HepG2 (cell line): ENCODE measurements at regions not wholly inside any gene's neighbourhood (a gene's known extent, or its start where the extent isn't known, plus 50 kb on each side); places are given as distances from the start of the nearest gene placed in this dataset.

Experiments
- ATAC-seq: fragments of 200-7000 bp; cut with Tn5 transposase; 3 replicates; pipeline ENCODE4 v1.9.1; 2020; ENCODE audit warnings: mild to moderate bottlenecking, moderate library complexity
- BruUV-seq: library from RNA; stranded (reverse); fragments of 400-500 nt; replicated peaks from 2 replicates; lab custom pipeline; 2021; lab: Mats Ljungman, UMichigan
- CTCF ChIA-PET: fragments of 300-600 bp; formaldehyde crosslinking; extraction: SDS; loops from one replicate; lab custom pipeline; 2021; ENCODE audit warnings: low total read pairs, inconsistent platforms, low intra/inter-chr PET ratio; lab: Yijun Ruan, JAX
- POLR2A ChIA-PET: fragments of 350-600 bp; sonication (Branson Sonifier 250); formaldehyde crosslinking; loops from one replicate; lab custom pipeline; 2020; ENCODE audit warnings: antibody characterized with exemption, inconsistent platforms; lab: Yijun Ruan, JAX
- DNase-seq: peaks from one replicate; pipeline ENCODE4 v3.0.0-alpha.2; 2015; ENCODE audit warnings: low spot score
- FAIRE-seq: peaks from 3 replicates; lab custom pipeline; 2011; peaks lifted over from hg19 to GRCh38; lab: Jason Lieb, UNC
- H2AFZ ChIP-seq: one replicate; pipeline ENCODE4 v1.6.1; 2011; ENCODE audit warnings: low read length, inconsistent platforms
- H3K27ac ChIP-seq: fragments of 300-600 bp; 3 replicates; pipeline ENCODE4 v1.8.0; 2011; ENCODE audit warnings: mixed run types, mild to moderate bottlenecking, mixed read lengths, low read length, inconsistent platforms; ENCODE audit not compliant: insufficient read depth; ENCODE audit errors: extremely low read length
- H3K27me3 ChIP-seq, 2 experiments: fragments of 200-600 bp in 1 of 2; 2 replicates in 1 of 2; 3 replicates in 1 of 2; pipeline versions ENCODE4 v1.6.0 to v1.8.0; 2011; ENCODE audit warnings: low read length in 2 of 2, mild to moderate bottlenecking in 2 of 2, moderate library complexity in 2 of 2, inconsistent platforms in 1 of 2; ENCODE audit not compliant: insufficient read depth in 2 of 2, control insufficient read depth in 1 of 2
- H3K36me3 ChIP-seq, 2 experiments: fragments of 200-600 bp in 1 of 2; replicated peaks in 1 of 2; 2 replicates in 1 of 2; 3 replicates in 1 of 2; pipeline versions ENCODE4 v1.5.1 to v1.8.0; 2011; ENCODE audit warnings: low read length in 2 of 2, inconsistent platforms in 1 of 2; ENCODE audit not compliant: insufficient read depth in 2 of 2, control insufficient read depth in 1 of 2
- H3K4me1 ChIP-seq: 2 replicates; pipeline ENCODE4 v1.5.1; 2012; ENCODE audit warnings: low read length, inconsistent platforms; ENCODE audit not compliant: insufficient read depth
- H3K4me2 ChIP-seq: 2 replicates; pipeline ENCODE4 v1.6.0; 2011; ENCODE audit warnings: low read depth, low read length, inconsistent platforms
- H3K4me3 ChIP-seq, 3 experiments: fragments of 200-600 bp in 1 of 3; sonication (generic), shearing (Covaris generic) in 1 of 3; replicated peaks in 1 of 3; 2 replicates each; pipeline ENCODE4 v1.5.1; 2011 to 2016; ENCODE audit warnings: low read length in 3 of 3, inconsistent platforms in 2 of 3, low read depth in 2 of 3, mild to moderate bottlenecking in 2 of 3, control low read depth in 1 of 3, mixed read lengths in 1 of 3; ENCODE audit not compliant: insufficient read depth in 1 of 3
- H3K79me2 ChIP-seq: one replicate; pipeline ENCODE4 v1.6.1; 2011; ENCODE audit warnings: low read length, inconsistent platforms; ENCODE audit not compliant: insufficient read depth
- H3K9ac ChIP-seq: 2 replicates; pipeline ENCODE4 v1.6.0; 2011; ENCODE audit warnings: mild to moderate bottlenecking, low read depth, low read length, inconsistent platforms; ENCODE audit not compliant: insufficient read depth
- H3K9me3 ChIP-seq: 2 replicates; pipeline ENCODE4 v1.5.1; 2012; ENCODE audit warnings: mild to moderate bottlenecking, low read length
- H4K20me1 ChIP-seq: 2 replicates; pipeline ENCODE4 v1.6.0; 2011; ENCODE audit warnings: inconsistent platforms, mild to moderate bottlenecking, low read length, moderate library complexity; ENCODE audit not compliant: insufficient read depth
- CEBPG ChIP-seq: IDR thresholded peaks from 2 replicates; pipeline ENCODE4 v1.6.1; 2016
- MAZ ChIP-seq, 2 experiments: sonication (generic) in 1 of 2; formaldehyde crosslinking in 1 of 2; IDR thresholded peaks; 2 replicates each; pipeline versions ENCODE4 v1.5.0 to v1.6.1; 2012 to 2020; ENCODE audit warnings: low read depth in 2 of 2, mild to moderate bottlenecking in 2 of 2, borderline replicate concordance in 1 of 2, improper control_type of control experiment in 1 of 2, low read length in 1 of 2, missing genetic modification reagents in 1 of 2, moderate library complexity in 1 of 2
- MEIS1 ChIP-seq: sonication (generic); formaldehyde crosslinking; IDR thresholded peaks from 2 replicates; pipeline ENCODE4 v1.9.0; 2021; ENCODE audit warnings: mild to moderate bottlenecking, missing genetic modification reagents, moderate library complexity, borderline replicate concordance
- NFIC ChIP-seq: IDR thresholded peaks from 2 replicates; pipeline ENCODE4 v1.6.1; 2012; ENCODE audit warnings: mild to moderate bottlenecking, low read length, inconsistent platforms
- RFX1 ChIP-seq: fragments of 450-650 bp; IDR thresholded peaks from 2 replicates; pipeline ENCODE4 v1.6.1; 2017
- SMYD3 ChIP-seq: sonication (generic); formaldehyde crosslinking; IDR thresholded peaks from 2 replicates; pipeline ENCODE4 v1.8.1; 2023; ENCODE audit warnings: mild to moderate bottlenecking, missing genetic modification reagents
- SOX13 ChIP-seq, 3 experiments: fragments of 450-650 bp in 1 of 3; sonication (generic) in 1 of 3; formaldehyde crosslinking in 1 of 3; IDR thresholded peaks in 2 of 3; conservative IDR thresholded peaks in 1 of 3; 2 replicates each; pipeline versions ENCODE4 v1.5.0 to v1.6.1; 2016 to 2020; ENCODE audit warnings: antibody characterized with exemption in 1 of 3, mild to moderate bottlenecking in 1 of 3, missing compliant biosample characterization in 1 of 3, missing genetic modification reagents in 1 of 3, moderate library complexity in 1 of 3
- SRSF1 ChIP-seq: fragments of 200-400 bp; formaldehyde crosslinking; optimal IDR thresholded peaks from 2 replicates; pipeline ENCODE3; 2017; ENCODE audit warnings: mild to moderate bottlenecking, low read depth, low read length, moderate library complexity
- ZNF547 ChIP-seq: sonication (generic); formaldehyde crosslinking; IDR thresholded peaks from 2 replicates; pipeline ENCODE4 v1.5.1; 2020; ENCODE audit warnings: mild to moderate bottlenecking, missing genetic modification reagents
- ZNF672 ChIP-seq: sonication (generic); formaldehyde crosslinking; IDR thresholded peaks from 2 replicates; pipeline ENCODE4 v1.8.1; 2022; ENCODE audit warnings: missing genetic modification reagents
- ZNF7 ChIP-seq: IDR thresholded peaks from 2 replicates; pipeline ENCODE4 v1.6.1; 2016; ENCODE audit warnings: missing biosample characterization, missing genetic modification reagents
- ZNF780A ChIP-seq: sonication (generic); formaldehyde crosslinking; IDR thresholded peaks from 2 replicates; pipeline ENCODE4 v1.8.0; 2022; ENCODE audit warnings: mild to moderate bottlenecking, missing genetic modification reagents, moderate library complexity
- ZSCAN30 ChIP-seq: sonication (generic); formaldehyde crosslinking; IDR thresholded peaks from 2 replicates; pipeline ENCODE4 v1.5.0; 2020; ENCODE audit warnings: mild to moderate bottlenecking, missing genetic modification reagents
- ZZZ3 ChIP-seq: sonication (generic); formaldehyde crosslinking; IDR thresholded peaks from 2 replicates; pipeline ENCODE4 v1.4.0; 2020; ENCODE audit warnings: missing genetic modification reagents, mild to moderate bottlenecking, borderline replicate concordance
- WGBS: methylation state at CpG from one replicate; pipeline ENCODE4 v1.1.6; 2017; ENCODE audit warnings: low lambda C conversion rate; 5-methylcytosine and 5-hydroxymethylcytosine counted together
- in situ Hi-C: cut with HindIII; loops from 2 replicates; pipeline ENCODE4 v1.10.0; 2017; ENCODE audit warnings: low pct_unique_long_range_greater_than_20kb; ENCODE audit not compliant: extremely low pct_ligation_motif_present
- intact Hi-C: fragments of 100-400 bp; cut with micrococcal nuclease; formaldehyde crosslinking; loops from one replicate; pipeline ENCODE4 v1.10.0; 2022; ENCODE audit not compliant: unreplicated experiment
- TF ChIP-seq, protein P1 (sequence below): sonication (generic); formaldehyde crosslinking; IDR thresholded peaks from 2 replicates; pipeline ENCODE4 v1.5.0; 2020; ENCODE audit warnings: missing genetic modification reagents, mild to moderate bottlenecking, borderline replicate concordance
- TF ChIP-seq, protein P2 (sequence below): sonication (generic); formaldehyde crosslinking; IDR thresholded peaks from 2 replicates; pipeline ENCODE4 v1.8.0; 2022; ENCODE audit warnings: mild to moderate bottlenecking, missing genetic modification reagents

DNA sequence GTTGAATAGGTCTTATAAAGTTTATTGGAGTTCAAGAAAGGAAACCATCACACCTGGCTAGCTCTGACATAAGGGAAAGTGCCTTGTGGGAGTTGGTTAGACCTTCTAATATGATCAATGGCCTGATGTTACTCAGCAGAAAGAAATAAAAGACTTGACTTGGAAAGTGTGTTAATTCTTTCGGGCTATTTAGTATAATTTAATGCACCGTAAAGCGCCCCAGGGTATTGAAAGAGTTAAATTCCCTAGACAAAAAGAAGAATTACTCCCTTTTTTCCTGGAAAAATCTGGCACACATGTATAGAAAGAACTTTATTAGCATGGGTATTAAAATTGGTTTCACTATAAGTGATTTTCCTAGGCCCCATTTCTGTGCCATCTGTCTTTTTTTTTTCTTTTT is 1125.7 kb upstream of the FLRT2 start (continued):
- TF ChIP-seq, protein P1, sequence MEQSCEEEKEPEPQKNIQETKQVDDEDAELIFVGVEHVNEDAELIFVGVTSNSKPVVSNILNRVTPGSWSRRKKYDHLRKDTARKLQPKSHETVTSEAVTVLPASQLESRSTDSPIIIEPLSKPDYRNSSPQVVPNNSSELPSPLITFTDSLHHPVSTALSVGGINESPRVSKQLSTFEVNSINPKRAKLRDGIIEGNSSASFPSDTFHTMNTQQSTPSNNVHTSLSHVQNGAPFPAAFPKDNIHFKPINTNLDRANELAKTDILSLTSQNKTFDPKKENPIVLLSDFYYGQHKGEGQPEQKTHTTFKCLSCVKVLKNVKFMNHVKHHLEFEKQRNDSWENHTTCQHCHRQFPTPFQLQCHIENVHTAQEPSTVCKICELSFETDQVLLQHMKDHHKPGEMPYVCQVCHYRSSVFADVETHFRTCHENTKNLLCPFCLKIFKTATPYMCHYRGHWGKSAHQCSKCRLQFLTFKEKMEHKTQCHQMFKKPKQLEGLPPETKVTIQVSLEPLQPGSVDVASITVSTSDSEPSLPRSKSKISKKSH (CRISPR knock-in tag) = no peak
- no peak for TF ChIP-seq ZSCAN30 (CRISPR knock-in tag)
- TF ChIP-seq, all 625 proteins: peak for 0

DNA sequence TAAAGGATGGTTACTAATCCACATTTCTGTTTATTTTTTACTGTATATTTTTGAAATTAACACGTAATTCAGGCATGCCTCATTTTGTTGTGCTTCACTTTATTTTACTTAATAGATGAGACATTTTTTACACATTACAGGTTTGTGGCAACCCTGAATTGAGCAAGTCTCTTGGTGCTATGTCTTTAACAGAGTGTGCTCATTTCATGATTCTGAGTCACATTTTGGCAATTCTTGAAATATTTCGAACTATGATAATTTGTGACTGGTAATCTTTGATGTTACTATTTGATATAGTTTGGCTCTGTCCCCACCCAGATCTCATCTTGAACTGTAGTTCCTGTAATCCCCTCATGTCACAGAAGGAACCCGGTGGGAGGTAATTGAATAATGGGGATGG is 1120.5 kb upstream of the FLRT2 start:
- ChIA-PET CTCF (no interaction called here), POLR2A (no interaction called here)
- no peak overlapping the region for H3K9ac ChIP-seq
- H2AFZ ChIP-seq = no peak overlapping the region
- no peaks in the 10 kb centered on the region for H4K20me1 ChIP-seq
- no peak overlapping the region for H3K4me2 ChIP-seq
- ATAC-seq = no peak
- H3K27me3 ChIP-seq = no peaks in the 10 kb centered on the region
- no peak for FAIRE-seq
- BruUV-seq = no TSS peak
- intact Hi-C loops (loop anchor here (10.0 kb wide), 1 partner anchor 1465 kb away; no protein-coding TSS in a partner anchor), in situ Hi-C loops (no loop called here)
- H3K9me3 ChIP-seq = peaks cover 67% of the 10 kb centered on the region
- no peaks in the 10 kb centered on the region for H3K36me3 ChIP-seq
- no peaks in the 10 kb centered on the region for H3K79me2 ChIP-seq
- TF ChIP-seq SRSF1 (no peak), NFIC (no peak), MEIS1 (CRISPR knock-in tag) (no peak), ZNF672 (CRISPR knock-in tag) (no peak), MAZ (IDR thresholded peaks at IDR 0.05; ENCODE audit: borderline replicate concordance, low read depth, low read length) (no peak), MAZ (CRISPR knock-in tag; IDR thresholded peaks at IDR 0.05; ENCODE audit: low read depth) (no peak), CEBPG (CRISPR knock-in tag) (no peak), ZNF780A (CRISPR knock-in tag) (no peak), ZNF7 (CRISPR knock-in tag) (no peak), RFX1 (no peak), ZNF547 (CRISPR knock-in tag) (no peak), ZZZ3 (CRISPR knock-in tag) (no peak), SMYD3 (no peak), SOX13 (IDR thresholded peaks at IDR 0.05) (no peak), SOX13 (CRISPR knock-in tag; conservative IDR thresholded peaks at IDR 0.05 in 1 of 2, IDR thresholded peaks at IDR 0.05 in 1 of 2) (no peak)
- TF ChIP-seq, protein P2, sequence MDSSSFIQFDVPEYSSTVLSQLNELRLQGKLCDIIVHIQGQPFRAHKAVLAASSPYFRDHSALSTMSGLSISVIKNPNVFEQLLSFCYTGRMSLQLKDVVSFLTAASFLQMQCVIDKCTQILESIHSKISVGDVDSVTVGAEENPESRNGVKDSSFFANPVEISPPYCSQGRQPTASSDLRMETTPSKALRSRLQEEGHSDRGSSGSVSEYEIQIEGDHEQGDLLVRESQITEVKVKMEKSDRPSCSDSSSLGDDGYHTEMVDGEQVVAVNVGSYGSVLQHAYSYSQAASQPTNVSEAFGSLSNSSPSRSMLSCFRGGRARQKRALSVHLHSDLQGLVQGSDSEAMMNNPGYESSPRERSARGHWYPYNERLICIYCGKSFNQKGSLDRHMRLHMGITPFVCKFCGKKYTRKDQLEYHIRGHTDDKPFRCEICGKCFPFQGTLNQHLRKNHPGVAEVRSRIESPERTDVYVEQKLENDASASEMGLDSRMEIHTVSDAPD (CRISPR knock-in tag) = no peak
- H3K27ac ChIP-seq = no peak overlapping the region
- H3K4me1 ChIP-seq = no peaks in the 10 kb centered on the region
- no peak for DNase-seq
- H3K4me3 ChIP-seq = no peak overlapping the region
- 2% methylated on average over 3 of the region's 3 CpGs for WGBS
